CD4-positive, alpha-beta memory T cell (primary cell): ENCODE measurements at regions not wholly inside any gene's neighbourhood (a gene's known extent, or its start where the extent isn't known, plus 50 kb on each side); places are given as distances from the start of the nearest gene placed in this dataset.
A peak's percentile ranks its signal among the peaks of the same experiment; 100 is the strongest.

Experiments used
- CTCF ChIA-PET: fragments of 350-600 bp; sonication (Branson Sonifier 250); formaldehyde crosslinking; loops from one replicate; lab custom pipeline; 2021; ENCODE audit warnings: inconsistent platforms; ENCODE audit not compliant: partially characterized antibody; lab: Charles Lee
- POLR2A ChIA-PET: fragments of 350-600 bp; sonication (Branson Sonifier 250); formaldehyde crosslinking; loops from one replicate; lab custom pipeline; 2021; ENCODE audit not compliant: partially characterized antibody; lab: Charles Lee
- DNase-seq, 5 donors: peaks; one replicate each; pipeline versions ENCODE4 v3.0.0 to v3.0.0-alpha.2; 2020 to 2022; ENCODE audit warnings: mixed read lengths in 1 of 5
- H3K27ac ChIP-seq: one replicate; pipeline ENCODE4 v1.7.0; 2013; ENCODE audit warnings: low read depth, low read length
- H3K27me3 ChIP-seq: 2 replicates; pipeline ENCODE4 v1.7.0; 2013; ENCODE audit warnings: mild to moderate bottlenecking, low read length, moderate library complexity; ENCODE audit not compliant: insufficient read depth
- H3K36me3 ChIP-seq: 2 replicates; pipeline ENCODE4 v1.7.0; 2013; ENCODE audit warnings: mild to moderate bottlenecking, low read length, moderate library complexity; ENCODE audit not compliant: insufficient read depth
- H3K4me1 ChIP-seq: 2 replicates; pipeline ENCODE4 v1.7.0; 2013; ENCODE audit warnings: mild to moderate bottlenecking, low read length, moderate library complexity; ENCODE audit not compliant: insufficient read depth
- H3K4me3 ChIP-seq, 2 donors: one replicate each; pipeline ENCODE4 v1.7.0; 2013; ENCODE audit warnings: low read length in 2 of 2, mild to moderate bottlenecking in 1 of 2
- H3K9me3 ChIP-seq, 2 donors: one replicate each; pipeline ENCODE4 v1.7.0; 2013; ENCODE audit warnings: low read length in 2 of 2, control low read depth in 1 of 2; ENCODE audit not compliant: control insufficient read depth in 1 of 2
- H3K27ac Mint-ChIP-seq, 7 donors: one replicate each; pipeline ENCODE4 v1.8.0; 2020 to 2021; ENCODE audit warnings: mixed read lengths in 7 of 7, mild to moderate bottlenecking in 6 of 7, inconsistent platforms in 3 of 7, moderate library complexity in 3 of 7
- H3K27me3 Mint-ChIP-seq, 2 donors: one replicate each; pipeline ENCODE4 v1.8.0; 2020 to 2021; ENCODE audit warnings: mixed read lengths in 2 of 2
- H3K36me3 Mint-ChIP-seq, 2 donors: one replicate each; pipeline ENCODE4 v1.8.0; 2020 to 2021; ENCODE audit warnings: mixed read lengths in 2 of 2, inconsistent platforms in 1 of 2, mild to moderate bottlenecking in 1 of 2
- H3K4me1 Mint-ChIP-seq, 4 donors: one replicate each; pipeline ENCODE4 v1.8.0; 2020 to 2021; ENCODE audit warnings: mixed read lengths in 4 of 4, mild to moderate bottlenecking in 1 of 4
- H3K4me3 Mint-ChIP-seq, 8 donors: one replicate each; pipeline ENCODE4 v1.8.0; 2020 to 2021; ENCODE audit warnings: mixed read lengths in 8 of 8, mild to moderate bottlenecking in 7 of 8, moderate library complexity in 6 of 8, inconsistent platforms in 3 of 8
- H3K9me3 Mint-ChIP-seq, 8 donors: one replicate each; pipeline ENCODE4 v1.8.0; 2020 to 2021; ENCODE audit warnings: mixed read lengths in 8 of 8, mild to moderate bottlenecking in 5 of 8, inconsistent platforms in 3 of 8, moderate library complexity in 1 of 8
- intact Hi-C: fragments of 100-400 bp; cut with micrococcal nuclease; formaldehyde crosslinking; loops from one replicate; pipeline ENCODE4 v1.15.1; 2023

- H3K4me3 ChIP-seq, result peak overlapping the region; percentile 13 to 25
- peak overlapping the region; percentile 37 for H3K27ac ChIP-seq
- no peaks in the 10 kb centered on the region for H3K36me3 ChIP-seq
- Mint-ChIP-seq H3K27me3 (no peaks in the 10 kb centered on the region), H3K4me3 (peak overlapping the region; percentile 65 to 86 (median 74)), H3K27ac (peak overlapping the region in 5 of 7 donors; percentile 78 to 97 (median 95)), H3K36me3 (no peaks in the 10 kb centered on the region), H3K4me1 (peaks cover 9 to 35% (median 29%) of the 10 kb centered on the region in 4 donors), H3K9me3 (no peaks in the 10 kb centered on the region)
- no peaks in the 10 kb centered on the region for H3K27me3 ChIP-seq
- ChIA-PET POLR2A (interaction anchor here (0.6 to 2.8 kb wide), 8 partner anchors 9 to 1443 kb away, joined by 3 to 9 read pairs (median 4); partner anchors contain the start of genes ACBD6 and CEP350), CTCF (interaction anchor here (1.0 to 8.1 kb wide), 9 partner anchors 8 to 207 kb away, joined by 4 to 68 read pairs (median 7); no protein-coding TSS in a partner anchor)
- H3K9me3 ChIP-seq, result no peaks in the 10 kb centered on the region
- H3K4me1 ChIP-seq, result peaks cover 64% of the 10 kb centered on the region
- peak; percentile 41 to 56 (median 50) for DNase-seq
- intact Hi-C loops, result loop anchor here (5.0 to 10.0 kb wide), 4 partner anchors 81 to 763 kb away; partner anchors contain the start of genes STX6 and XPR1
Measured at GRCh38 chr1:181397845-181398244, 85.5 kb upstream of the CACNA1E start.

GRCh38 chr1:181398544-181398943 lies 84.8 kb upstream of the CACNA1E start:
- peaks cover 9 to 30% (median 26%) of the 10 kb centered on the region in 4 donors for H3K4me1 Mint-ChIP-seq
- Histone ChIP-seq H3K4me3 (no peak overlapping the region), H3K9me3 (no peaks in the 10 kb centered on the region), H3K27ac (no peak overlapping the region), H3K27me3 (no peaks in the 10 kb centered on the region), H3K36me3 (no peaks in the 10 kb centered on the region), H3K4me1 (peaks cover 57% of the 10 kb centered on the region)
- intact Hi-C loops, result loop anchor here (5.0 to 10.0 kb wide), 4 partner anchors 81 to 764 kb away; partner anchors contain the start of genes STX6 and XPR1
- no peak for DNase-seq
- ChIA-PET CTCF (interaction anchor here (1.3 to 8.1 kb wide), 8 partner anchors 9 to 207 kb away, joined by 3 to 68 read pairs (median 6); no protein-coding TSS in a partner anchor), POLR2A (interaction anchor here (1.3 to 1.5 kb wide), 2 partner anchors 25 to 377 kb away, joined by 4 read pairs; no protein-coding TSS in a partner anchor)
- peak overlapping the region in 3 of 8 donors; percentile 71 to 86 (median 74) for H3K4me3 Mint-ChIP-seq
- H3K27me3 Mint-ChIP-seq, result no peaks in the 10 kb centered on the region
- peak overlapping the region; percentile 59 to 97 (median 90) for H3K27ac Mint-ChIP-seq
- H3K9me3 Mint-ChIP-seq, result no peaks in the 10 kb centered on the region
- H3K36me3 Mint-ChIP-seq, result no peaks in the 10 kb centered on the region

- Mint-ChIP-seq H3K4me3 (no peak overlapping the region), H3K9me3 (no peaks in the 10 kb centered on the region), H3K27ac (no peak overlapping the region), H3K4me1 (peaks cover 8 to 27% (median 12%) of the 10 kb centered on the region in 4 donors), H3K36me3 (no peaks in the 10 kb centered on the region), H3K27me3 (peaks cover 0 to 6% of the 10 kb centered on the region in 2 donors)
- Histone ChIP-seq H3K4me3 (no peak overlapping the region), H3K4me1 (peaks cover 5% of the 10 kb centered on the region), H3K36me3 (no peaks in the 10 kb centered on the region), H3K9me3 (no peaks in the 10 kb centered on the region), H3K27ac (no peak overlapping the region), H3K27me3 (no peaks in the 10 kb centered on the region)
- DNase-seq, result no peak
- intact Hi-C loops, result no loop called here
- ChIA-PET POLR2A (no interaction called here), CTCF (interaction anchor here (1.4 to 2.2 kb wide), 4 partner anchors 8 to 19 kb away, joined by 3 to 5 read pairs (median 4); no protein-coding TSS in a partner anchor)
Measured at GRCh38 chr1:181405584-181405983, 77.7 kb upstream of the CACNA1E start.

GRCh38 chr1:181406989-181407388 lies 76.3 kb upstream of the CACNA1E start:
- Histone ChIP-seq H3K27ac (no peak overlapping the region), H3K9me3 (no peaks in the 10 kb centered on the region), H3K36me3 (no peaks in the 10 kb centered on the region), H3K4me1 (peaks cover 5% of the 10 kb centered on the region), H3K4me3 (no peak overlapping the region), H3K27me3 (no peaks in the 10 kb centered on the region)
- no peaks in the 10 kb centered on the region for H3K9me3 Mint-ChIP-seq
- peaks cover 0 to 19% (median 6%) of the 10 kb centered on the region in 4 donors for H3K4me1 Mint-ChIP-seq
- H3K4me3 Mint-ChIP-seq, result no peak overlapping the region
- ChIA-PET POLR2A (interaction anchor here (1.0 kb wide), 1 partner anchor 9 kb away, joined by 3 read pairs; no protein-coding TSS in a partner anchor), CTCF (interaction anchor here (1.4 to 2.2 kb wide), 3 partner anchors 9 to 18 kb away, joined by 4 to 5 read pairs (median 5); no protein-coding TSS in a partner anchor)
- DNase-seq, result no peak
- peaks cover 0 to 6% of the 10 kb centered on the region in 2 donors for H3K27me3 Mint-ChIP-seq
- H3K27ac Mint-ChIP-seq, result no peak overlapping the region
- no peaks in the 10 kb centered on the region for H3K36me3 Mint-ChIP-seq
- intact Hi-C loops, result no loop called here

- H3K27ac Mint-ChIP-seq, result no peak overlapping the region
- no peak overlapping the region for H3K4me3 Mint-ChIP-seq
- H3K27ac ChIP-seq, result no peak overlapping the region
- POLR2A ChIA-PET, result no interaction called here
- no peaks in the 10 kb centered on the region for H3K9me3 Mint-ChIP-seq
- no peaks in the 10 kb centered on the region for H3K36me3 Mint-ChIP-seq
- no peak for DNase-seq
- no peaks in the 10 kb centered on the region for H3K9me3 ChIP-seq
- peaks cover 0 to 14% (median 6%) of the 10 kb centered on the region in 4 donors for H3K4me1 Mint-ChIP-seq
- no peaks in the 10 kb centered on the region for H3K27me3 ChIP-seq
- H3K4me1 ChIP-seq, result peaks cover 5% of the 10 kb centered on the region
- no peak overlapping the region for H3K4me3 ChIP-seq
- CTCF ChIA-PET, result interaction anchor here (1.1 to 2.3 kb wide), 3 partner anchors 8 to 15 kb away, joined by 3 to 5 read pairs (median 4); no protein-coding TSS in a partner anchor
- intact Hi-C loops, result no loop called here
- no peaks in the 10 kb centered on the region for H3K36me3 ChIP-seq
- peaks cover 0 to 6% of the 10 kb centered on the region in 2 donors for H3K27me3 Mint-ChIP-seq
Measured at GRCh38 chr1:181409981-181410380, 73.3 kb upstream of the CACNA1E start.

- H3K36me3 Mint-ChIP-seq, result no peaks in the 10 kb centered on the region
- H3K27ac Mint-ChIP-seq, result no peak overlapping the region
- no peak overlapping the region for H3K4me3 Mint-ChIP-seq
- H3K27me3 Mint-ChIP-seq, result peaks cover 3 to 6% of the 10 kb centered on the region in 2 donors
- DNase-seq, result no peak
- no peaks in the 10 kb centered on the region for H3K9me3 ChIP-seq
- ChIA-PET CTCF (no interaction called here), POLR2A (no interaction called here)
- H3K27me3 ChIP-seq, result no peaks in the 10 kb centered on the region
- H3K4me1 ChIP-seq, result no peaks in the 10 kb centered on the region
- intact Hi-C loops, result no loop called here
- peaks cover 0 to 5% (median 0%) of the 10 kb centered on the region in 8 donors for H3K9me3 Mint-ChIP-seq
- H3K27ac ChIP-seq, result no peak overlapping the region
- peaks cover 0 to 4% (median 0%) of the 10 kb centered on the region in 4 donors for H3K4me1 Mint-ChIP-seq
- H3K36me3 ChIP-seq, result no peaks in the 10 kb centered on the region
- no peak overlapping the region for H3K4me3 ChIP-seq
Measured at GRCh38 chr1:181412746-181413145, 70.6 kb upstream of the CACNA1E start.

DNA sequence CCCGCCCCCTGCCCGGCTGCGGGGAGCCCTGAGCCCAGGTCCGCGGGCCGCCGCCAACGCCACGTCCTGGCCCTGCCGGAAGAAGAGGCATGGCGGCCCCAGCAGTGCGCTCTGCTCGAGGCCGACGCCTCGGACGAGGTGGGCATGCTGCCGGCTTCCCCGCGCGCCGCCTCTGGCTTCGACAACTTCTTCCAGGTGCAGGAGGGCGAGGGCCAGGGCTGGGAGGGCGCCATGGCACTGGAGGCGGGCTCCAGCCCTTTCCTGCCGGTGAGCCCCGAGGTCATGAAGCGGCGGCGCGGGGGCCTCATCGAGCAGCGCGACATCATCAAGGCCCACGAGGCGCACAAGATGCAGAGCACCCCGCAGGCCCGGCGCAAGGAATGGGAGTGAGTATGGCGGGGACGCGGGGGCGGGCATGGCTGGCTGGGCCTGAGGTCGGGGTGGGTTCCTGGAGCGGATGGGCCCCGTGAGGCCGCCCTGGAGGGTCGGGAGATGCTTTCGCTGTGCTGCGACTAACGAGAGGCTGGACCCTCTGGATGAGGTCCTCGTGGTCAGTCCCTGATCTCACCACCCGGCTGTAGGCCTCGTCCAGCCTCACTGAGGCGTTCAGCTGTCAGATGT lies 70.0 kb upstream of the CACNA1E start:
- Mint-ChIP-seq H3K36me3 (no peaks in the 10 kb centered on the region), H3K27ac (no peak overlapping the region), H3K27me3 (peaks cover 3 to 6% of the 10 kb centered on the region in 2 donors), H3K9me3 (peaks cover 0 to 5% (median 0%) of the 10 kb centered on the region in 8 donors), H3K4me1 (no peaks in the 10 kb centered on the region), H3K4me3 (no peak overlapping the region)
- H3K4me1 ChIP-seq, result no peaks in the 10 kb centered on the region
- no peaks in the 10 kb centered on the region for H3K9me3 ChIP-seq
- CTCF ChIA-PET, result no interaction called here
- intact Hi-C loops, result no loop called here
- POLR2A ChIA-PET, result no interaction called here
- H3K4me3 ChIP-seq, result no peak overlapping the region
- H3K36me3 ChIP-seq, result no peaks in the 10 kb centered on the region
- no peaks in the 10 kb centered on the region for H3K27me3 ChIP-seq
- no peak overlapping the region for H3K27ac ChIP-seq
- DNase-seq, result no peak
